ENCODE measurements at regions not wholly inside any gene's neighbourhood (a gene's known extent, or its start where the extent isn't known, plus 50 kb on each side); places are given as distances from the start of the nearest gene placed in this dataset.

DNA sequence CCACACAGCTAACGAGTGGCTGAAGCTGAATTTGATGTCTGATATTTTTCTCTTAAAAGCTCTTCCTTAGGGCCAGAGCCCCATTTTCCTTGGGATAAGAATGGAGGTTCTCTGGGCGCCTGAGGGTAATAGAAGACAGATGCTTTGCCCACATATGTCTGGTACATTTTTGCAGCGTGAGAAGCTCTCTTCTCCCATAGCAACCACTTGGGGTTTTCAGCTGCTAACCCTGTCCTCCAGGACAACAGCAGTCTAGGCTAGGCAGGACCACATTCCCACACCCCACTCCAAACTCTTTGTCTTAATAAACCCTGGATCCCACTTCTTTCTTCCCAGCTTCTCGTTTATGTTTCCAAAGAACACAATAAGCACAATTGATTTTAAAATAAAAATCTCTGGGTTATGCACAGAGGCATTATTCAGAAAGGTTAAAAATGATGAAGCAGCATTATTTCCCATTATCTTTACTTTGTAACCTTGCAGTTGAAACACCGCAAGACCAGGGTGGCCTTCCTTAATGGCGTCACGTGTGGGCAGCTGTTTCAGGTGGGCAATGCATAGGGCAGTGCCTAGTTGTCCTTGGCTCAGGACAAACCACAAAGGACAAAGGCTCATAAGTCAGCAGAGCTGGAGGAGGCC lies 56.5 kb upstream of the NTRK3 start:
- Histone ChIP-seq H4K20me1 (ENCODE audit: insufficient read depth, low read length, poor library complexity, severe bottlenecking) (no peaks in the 10 kb centered on the region), H3F3A (ENCODE audit: low read depth) (no peaks in the 10 kb centered on the region), H3K9ac (ENCODE audit: low read depth, low read length, poor library complexity, severe bottlenecking) (no peak overlapping the region), H3K9me3 (ENCODE audit: insufficient read depth, low read depth, low read length) (0 out of 2 replicates have a peak, but pooled peaks cover 5% of the 10 kb centered on the region), H3K9me2 (replicated peaks; ENCODE audit: low read depth, low read length) (no peaks in the 10 kb centered on the region), H2AFZ (ENCODE audit: low read length) (no peak overlapping the region), H3K4me1 (ENCODE audit: insufficient read depth, low read length, poor library complexity, severe bottlenecking) (no peaks in the 10 kb centered on the region), H3K79me2 (ENCODE audit: insufficient read depth, low read length) (no peaks in the 10 kb centered on the region), H3K36me3 (ENCODE audit: insufficient read depth, low read length) (no peaks in the 10 kb centered on the region), H3K4me3 (ENCODE audit: low read length, poor library complexity, severe bottlenecking) (no peak overlapping the region), H3K27me3 (ENCODE audit: insufficient read depth, low read length, poor library complexity, severe bottlenecking) (no peaks in the 10 kb centered on the region), H3K4me2 (ENCODE audit: low read depth, low read length, poor library complexity, severe bottlenecking) (no peak overlapping the region)
- TF ChIP-seq EZH2phosphoT487 (IDR thresholded peaks at IDR 0.05; ENCODE audit: borderline replicate concordance) = no peak
- TF ChIP-seq, protein P1, sequence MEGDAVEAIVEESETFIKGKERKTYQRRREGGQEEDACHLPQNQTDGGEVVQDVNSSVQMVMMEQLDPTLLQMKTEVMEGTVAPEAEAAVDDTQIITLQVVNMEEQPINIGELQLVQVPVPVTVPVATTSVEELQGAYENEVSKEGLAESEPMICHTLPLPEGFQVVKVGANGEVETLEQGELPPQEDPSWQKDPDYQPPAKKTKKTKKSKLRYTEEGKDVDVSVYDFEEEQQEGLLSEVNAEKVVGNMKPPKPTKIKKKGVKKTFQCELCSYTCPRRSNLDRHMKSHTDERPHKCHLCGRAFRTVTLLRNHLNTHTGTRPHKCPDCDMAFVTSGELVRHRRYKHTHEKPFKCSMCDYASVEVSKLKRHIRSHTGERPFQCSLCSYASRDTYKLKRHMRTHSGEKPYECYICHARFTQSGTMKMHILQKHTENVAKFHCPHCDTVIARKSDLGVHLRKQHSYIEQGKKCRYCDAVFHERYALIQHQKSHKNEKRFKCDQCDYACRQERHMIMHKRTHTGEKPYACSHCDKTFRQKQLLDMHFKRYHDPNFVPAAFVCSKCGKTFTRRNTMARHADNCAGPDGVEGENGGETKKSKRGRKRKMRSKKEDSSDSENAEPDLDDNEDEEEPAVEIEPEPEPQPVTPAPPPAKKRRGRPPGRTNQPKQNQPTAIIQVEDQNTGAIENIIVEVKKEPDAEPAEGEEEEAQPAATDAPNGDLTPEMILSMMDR (conservative IDR thresholded peaks at IDR 0.05; ENCODE audit: low read length) = no peak

- H4K20me1 ChIP-seq (ENCODE audit: insufficient read depth, low read length, poor library complexity, severe bottlenecking) = no peaks in the 10 kb centered on the region
- H3K79me2 ChIP-seq (ENCODE audit: insufficient read depth, low read length) = no peaks in the 10 kb centered on the region
- TF ChIP-seq EZH2phosphoT487 (IDR thresholded peaks at IDR 0.05; ENCODE audit: borderline replicate concordance) = no peak
- TF ChIP-seq, protein P1 (conservative IDR thresholded peaks at IDR 0.05; ENCODE audit: low read length) = peak; percentile 41
- no peaks in the 10 kb centered on the region for H3K9me3 ChIP-seq (ENCODE audit: insufficient read depth, low read depth, low read length)
- no peak overlapping the region for H2AFZ ChIP-seq (ENCODE audit: low read length)
- no peak overlapping the region for H3K4me3 ChIP-seq (ENCODE audit: low read length, poor library complexity, severe bottlenecking)
- H3K4me1 ChIP-seq (ENCODE audit: insufficient read depth, low read length, poor library complexity, severe bottlenecking) = peaks cover 11% of the 10 kb centered on the region
- H3K4me2 ChIP-seq (ENCODE audit: low read depth, low read length, poor library complexity, severe bottlenecking) = no peak overlapping the region
- H3K27me3 ChIP-seq (ENCODE audit: insufficient read depth, low read length, poor library complexity, severe bottlenecking) = no peaks in the 10 kb centered on the region
- no peaks in the 10 kb centered on the region for H3K9me2 ChIP-seq (replicated peaks; ENCODE audit: low read depth, low read length)
- H3F3A ChIP-seq (ENCODE audit: low read depth) = no peaks in the 10 kb centered on the region
- H3K9ac ChIP-seq (ENCODE audit: low read depth, low read length, poor library complexity, severe bottlenecking) = no peak overlapping the region
- H3K36me3 ChIP-seq (ENCODE audit: insufficient read depth, low read length) = no peaks in the 10 kb centered on the region
Measured at GRCh38 chr15:88309363-88309762, 52.8 kb upstream of the NTRK3 start.

GRCh38 chr15:88307344-88307743 lies 50.8 kb upstream of the NTRK3 start:
- Histone ChIP-seq H3F3A (ENCODE audit: low read depth) (no peaks in the 10 kb centered on the region), H3K4me2 (ENCODE audit: low read depth, low read length, poor library complexity, severe bottlenecking) (no peak overlapping the region), H3K79me2 (ENCODE audit: insufficient read depth, low read length) (no peaks in the 10 kb centered on the region), H3K9me2 (replicated peaks; ENCODE audit: low read depth, low read length) (no peaks in the 10 kb centered on the region), H3K36me3 (ENCODE audit: insufficient read depth, low read length) (no peaks in the 10 kb centered on the region), H3K4me1 (ENCODE audit: insufficient read depth, low read length, poor library complexity, severe bottlenecking) (peaks cover 11% of the 10 kb centered on the region), H2AFZ (ENCODE audit: low read length) (no peak overlapping the region), H3K9me3 (ENCODE audit: insufficient read depth, low read depth, low read length) (no peaks in the 10 kb centered on the region), H3K27me3 (ENCODE audit: insufficient read depth, low read length, poor library complexity, severe bottlenecking) (no peaks in the 10 kb centered on the region), H4K20me1 (ENCODE audit: insufficient read depth, low read length, poor library complexity, severe bottlenecking) (no peaks in the 10 kb centered on the region), H3K4me3 (ENCODE audit: low read length, poor library complexity, severe bottlenecking) (no peak overlapping the region), H3K9ac (ENCODE audit: low read depth, low read length, poor library complexity, severe bottlenecking) (no peak overlapping the region)
- no peak for TF ChIP-seq EZH2phosphoT487 (IDR thresholded peaks at IDR 0.05; ENCODE audit: borderline replicate concordance)
- TF ChIP-seq, protein P1 (conservative IDR thresholded peaks at IDR 0.05; ENCODE audit: low read length) = no peak

All from Loucy (cell line).